SJCRH30 (cell line): ENCODE measurements at regions not wholly inside any gene's neighbourhood (a gene's known extent, or its start where the extent isn't known, plus 50 kb on each side); places are given as distances from the start of the nearest gene placed in this dataset.

Experiments used
- DNase-seq, 2 experiments: peaks; one replicate each; pipeline ENCODE4 v3.0.0-alpha.2; 2015 to 2020
- H3K27ac ChIP-seq: fragments of 250-450 bp; sonication (Bioruptor Pico); 2 replicates; pipeline ENCODE4 v1.5.1; 2020; ENCODE audit warnings: mild to moderate bottlenecking, moderate library complexity
- H3K27me3 ChIP-seq: fragments of 250-450 bp; sonication (Bioruptor Pico); 2 replicates; pipeline ENCODE4 v1.5.1; 2020; ENCODE audit warnings: mild to moderate bottlenecking, moderate library complexity
- H3K36me3 ChIP-seq: fragments of 250-450 bp; sonication (Bioruptor Pico); 2 replicates; pipeline ENCODE4 v1.5.1; 2020; ENCODE audit warnings: mild to moderate bottlenecking, moderate library complexity
- H3K4me1 ChIP-seq: fragments of 250-450 bp; sonication (Bioruptor Pico); 2 replicates; pipeline ENCODE4 v1.5.1; 2020; ENCODE audit warnings: mild to moderate bottlenecking, moderate library complexity
- H3K4me3 ChIP-seq: fragments of 250-450 bp; sonication (Bioruptor Pico); 2 replicates; pipeline ENCODE4 v1.5.1; 2020; ENCODE audit warnings: mild to moderate bottlenecking, moderate library complexity
- H3K9me3 ChIP-seq: fragments of 250-450 bp; sonication (Bioruptor Pico); replicated peaks from 2 replicates; pipeline ENCODE4 v1.5.1; 2020; ENCODE audit warnings: mild to moderate bottlenecking, moderate library complexity

GRCh38 chr3:106276755-106277612 lies 408.2 kb upstream of the CBLB start:
- no peak for DNase-seq
- Histone ChIP-seq H3K4me1 (peaks cover 4% of the 10 kb centered on the region; the same call in 1 of the 2 replicates), H3K36me3 (no peaks in the 10 kb centered on the region), H3K27ac (no peak overlapping the region), H3K4me3 (no peak overlapping the region), H3K27me3 (no peaks in the 10 kb centered on the region), H3K9me3 (0 out of 2 replicates have a peak, but pooled peaks cover 2% of the 10 kb centered on the region)

- DNase-seq, result no peak
- Histone ChIP-seq H3K4me1 (peaks cover 4% of the 10 kb centered on the region; the same call in 1 of the 2 replicates), H3K27ac (no peak overlapping the region), H3K9me3 (0 out of 2 replicates have a peak, but pooled peaks cover 2% of the 10 kb centered on the region), H3K4me3 (no peak overlapping the region), H3K36me3 (no peaks in the 10 kb centered on the region), H3K27me3 (no peaks in the 10 kb centered on the region)
These were observed 408.9 kb upstream of the CBLB start for GRCh38 chr3:106277731-106278130.

- H3K4me1 ChIP-seq, result peaks cover 4% of the 10 kb centered on the region; the same call in 1 of the 2 replicates
- no peaks in the 10 kb centered on the region for H3K27me3 ChIP-seq
- no peak overlapping the region for H3K4me3 ChIP-seq
- peaks cover 2% of the 10 kb centered on the region; the same call in 1 of the 2 replicates for H3K9me3 ChIP-seq
- no peaks in the 10 kb centered on the region for H3K36me3 ChIP-seq
- peak in 1 of 2 experiments; percentile 9 for DNase-seq
- no peak overlapping the region for H3K27ac ChIP-seq
These were observed 412.4 kb upstream of the CBLB start for GRCh38 chr3:106281221-106281620.

- no peak for DNase-seq
- peaks cover 4% of the 10 kb centered on the region; the same call in 1 of the 2 replicates for H3K4me1 ChIP-seq
- H3K36me3 ChIP-seq, result no peaks in the 10 kb centered on the region
- H3K9me3 ChIP-seq, result no peaks in the 10 kb centered on the region; the same call in 1 of the 2 replicates
- no peaks in the 10 kb centered on the region for H3K27me3 ChIP-seq
- no peak overlapping the region for H3K4me3 ChIP-seq
- H3K27ac ChIP-seq, result no peak overlapping the region
These were observed 414.1 kb upstream of the CBLB start for GRCh38 chr3:106282943-106283342.

GRCh38 chr3:106288781-106289180 lies 420.0 kb upstream of the CBLB start:
- DNase-seq, result no peak
- Histone ChIP-seq H3K36me3 (no peaks in the 10 kb centered on the region), H3K4me3 (no peak overlapping the region), H3K27me3 (no peaks in the 10 kb centered on the region), H3K27ac (no peak overlapping the region), H3K4me1 (no peaks in the 10 kb centered on the region), H3K9me3 (no peaks in the 10 kb centered on the region)

GRCh38 chr3:106290304-106290997 lies 421.6 kb upstream of the CBLB start:
- Histone ChIP-seq H3K36me3 (no peaks in the 10 kb centered on the region), H3K9me3 (no peaks in the 10 kb centered on the region), H3K27me3 (no peaks in the 10 kb centered on the region), H3K4me1 (no peaks in the 10 kb centered on the region), H3K27ac (no peak overlapping the region), H3K4me3 (no peak overlapping the region)
- DNase-seq, result no peak

- Histone ChIP-seq H3K4me1 (no peaks in the 10 kb centered on the region), H3K9me3 (no peaks in the 10 kb centered on the region)
These were observed 424.3 kb upstream of the CBLB start for GRCh38 chr3:106293161-106293560.

GRCh38 chr3:106294121-106294520 lies 425.3 kb upstream of the CBLB start:
- DNase-seq, result no peak

More at GRCh38 chr3:106293161-106293560, 424.3 kb upstream of the CBLB start:
- H3K27ac ChIP-seq, result no peak overlapping the region
- no peak for DNase-seq
- H3K27me3 ChIP-seq, result no peaks in the 10 kb centered on the region
- H3K36me3 ChIP-seq, result no peaks in the 10 kb centered on the region
- no peak overlapping the region for H3K4me3 ChIP-seq

GRCh38 chr3:106296062-106296461 lies 427.2 kb upstream of the CBLB start:
- no peaks in the 10 kb centered on the region for H3K27me3 ChIP-seq
- no peaks in the 10 kb centered on the region for H3K36me3 ChIP-seq
- no peak overlapping the region for H3K4me3 ChIP-seq
- H3K4me1 ChIP-seq, result peaks cover 9% of the 10 kb centered on the region
- no peak overlapping the region for H3K27ac ChIP-seq
- no peak for DNase-seq
- H3K9me3 ChIP-seq, result no peaks in the 10 kb centered on the region

More at GRCh38 chr3:106294121-106294520, 425.3 kb upstream of the CBLB start:
- Histone ChIP-seq H3K4me3 (no peak overlapping the region), H3K4me1 (peaks cover 4% of the 10 kb centered on the region), H3K27me3 (no peaks in the 10 kb centered on the region), H3K27ac (no peak overlapping the region), H3K9me3 (no peaks in the 10 kb centered on the region), H3K36me3 (no peaks in the 10 kb centered on the region)

- Histone ChIP-seq H3K4me1 (peaks cover 9% of the 10 kb centered on the region), H3K4me3 (no peak overlapping the region), H3K27me3 (no peaks in the 10 kb centered on the region), H3K36me3 (no peaks in the 10 kb centered on the region), H3K9me3 (no peaks in the 10 kb centered on the region), H3K27ac (no peak overlapping the region)
- peak; percentile 13 to 48 for DNase-seq
These were observed 430.7 kb upstream of the CBLB start for GRCh38 chr3:106299300-106300098.

- Histone ChIP-seq H3K4me3 (no peak overlapping the region), H3K27ac (no peak overlapping the region), H3K27me3 (no peaks in the 10 kb centered on the region), H3K4me1 (peaks cover 9% of the 10 kb centered on the region), H3K9me3 (no peaks in the 10 kb centered on the region), H3K36me3 (no peaks in the 10 kb centered on the region)
- DNase-seq, result no peak
These were observed 433.8 kb upstream of the CBLB start for GRCh38 chr3:106302451-106303221.

GRCh38 chr3:106303766-106304165 lies 435.0 kb upstream of the CBLB start:
- Histone ChIP-seq H3K9me3 (0 out of 2 replicates have a peak, but pooled peaks cover 3% of the 10 kb centered on the region), H3K27me3 (no peaks in the 10 kb centered on the region), H3K27ac (no peak overlapping the region), H3K4me1 (peaks cover 9% of the 10 kb centered on the region), H3K36me3 (no peaks in the 10 kb centered on the region), H3K4me3 (no peak overlapping the region)
- no peak for DNase-seq

- DNase-seq, result no peak
- Histone ChIP-seq H3K27ac (no peak overlapping the region), H3K4me3 (no peak overlapping the region), H3K4me1 (no peaks in the 10 kb centered on the region), H3K36me3 (no peaks in the 10 kb centered on the region), H3K27me3 (no peaks in the 10 kb centered on the region), H3K9me3 (0 out of 2 replicates have a peak, but pooled peaks cover 3% of the 10 kb centered on the region)
These were observed 436.3 kb upstream of the CBLB start for GRCh38 chr3:106305127-106305526.

GRCh38 chr3:106305882-106306435 lies 437.1 kb upstream of the CBLB start:
- DNase-seq, result no peak
- Histone ChIP-seq H3K9me3 (0 out of 2 replicates have a peak, but pooled peaks cover 3% of the 10 kb centered on the region), H3K27me3 (no peaks in the 10 kb centered on the region), H3K27ac (no peak overlapping the region), H3K4me3 (no peak overlapping the region), H3K36me3 (no peaks in the 10 kb centered on the region), H3K4me1 (no peaks in the 10 kb centered on the region)
